Breast epithelium (tissue), 4 donors: ENCODE measurements at regions not wholly inside any gene's neighbourhood (a gene's known extent, or its start where the extent isn't known, plus 50 kb on each side); places are given as distances from the start of the nearest gene placed in this dataset.

Source experiments
- DNase-seq, 2 donors: peaks; one replicate each; pipeline ENCODE4 v3.0.0-alpha.2; 2019; ENCODE audit warnings: low spot score in 2 of 2
- H3K27ac ChIP-seq, 2 donors: fragments of 200-600 bp; sonication (generic) in 1 of 2; one replicate each; pipeline ENCODE4 v1.5.1; 2016 to 2019; ENCODE audit warnings: mild to moderate bottlenecking in 1 of 2
- H3K27me3 ChIP-seq, 2 donors: fragments of 200-600 bp; sonication (generic) in 1 of 2; one replicate each; pipeline versions ENCODE4 v1.5.1 to v1.6.0; 2017 to 2019; ENCODE audit warnings: control low read depth in 1 of 2, mild to moderate bottlenecking in 1 of 2
- H3K36me3 ChIP-seq: fragments of 200-600 bp; one replicate; pipeline ENCODE4 v1.5.1; 2019
- H3K4me1 ChIP-seq, 2 donors: fragments of 200-600 bp; sonication (generic); one replicate each; pipeline ENCODE4 v1.5.1; 2016 to 2019; ENCODE audit warnings: control low read depth in 1 of 2
- H3K4me3 ChIP-seq, 3 donors: fragments of 200-600 bp; sonication (generic); 1 replicate in 2 of 3; 2 replicates in 1 of 3; pipeline ENCODE4 v1.5.1; 2016 to 2019; ENCODE audit warnings: mild to moderate bottlenecking in 3 of 3, moderate library complexity in 2 of 3
- H3K9me3 ChIP-seq, 2 donors: fragments of 200-600 bp; sonication (generic) in 1 of 2; one replicate each; pipeline ENCODE4 v1.5.1; 2016 to 2019; ENCODE audit warnings: control low read depth in 1 of 2
- POLR2A ChIP-seq: fragments of 450-650 bp; IDR thresholded peaks from one replicate; pipeline ENCODE4 v1.6.1; 2016; ENCODE audit warnings: antibody characterized with exemption, mild to moderate bottlenecking, moderate library complexity
- POLR2AphosphoS5 ChIP-seq, 3 donors: sonication (generic); formaldehyde crosslinking; IDR thresholded peaks; one replicate each; pipeline ENCODE4 v1.6.1; 2017; ENCODE audit warnings: antibody characterized with exemption in 3 of 3
- intact Hi-C: fragments of 100-400 bp; cut with DNase I; formaldehyde crosslinking; loops from one replicate; pipeline ENCODE4 v1.15.1; 2023; ENCODE audit warnings: low total_unique reads
- TF ChIP-seq, protein P1 (sequence below), 3 donors: fragments of 450-650 bp; IDR thresholded peaks; one replicate each; pipeline ENCODE4 v1.5.1; 2016 to 2017; ENCODE audit warnings: antibody characterized with exemption in 3 of 3, mild to moderate bottlenecking in 3 of 3, moderate library complexity in 3 of 3

DNA sequence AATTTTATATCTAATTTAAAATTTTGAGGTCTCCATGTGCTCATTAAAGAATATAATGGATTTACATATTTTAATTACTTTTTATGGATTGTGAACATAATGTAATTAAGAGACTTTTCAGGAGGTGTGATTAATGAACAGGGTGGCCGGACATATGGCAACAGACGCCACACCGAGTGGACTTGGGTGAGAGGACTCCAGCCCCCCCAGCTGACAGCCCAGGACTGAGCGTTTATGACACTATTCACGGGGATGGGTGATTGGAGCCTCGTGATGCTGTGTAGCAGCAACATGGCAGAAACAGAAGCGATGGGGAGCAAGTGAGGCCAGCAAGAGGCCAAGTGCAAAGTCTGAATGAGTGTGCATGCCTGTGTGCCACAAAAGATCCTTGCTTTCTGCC lies 1176.9 kb downstream of the TYW1 start:
- H3K27me3 ChIP-seq = no peaks in the 10 kb centered on the region
- intact Hi-C loops = no loop called here
- no peaks in the 10 kb centered on the region for H3K4me1 ChIP-seq

DNA sequence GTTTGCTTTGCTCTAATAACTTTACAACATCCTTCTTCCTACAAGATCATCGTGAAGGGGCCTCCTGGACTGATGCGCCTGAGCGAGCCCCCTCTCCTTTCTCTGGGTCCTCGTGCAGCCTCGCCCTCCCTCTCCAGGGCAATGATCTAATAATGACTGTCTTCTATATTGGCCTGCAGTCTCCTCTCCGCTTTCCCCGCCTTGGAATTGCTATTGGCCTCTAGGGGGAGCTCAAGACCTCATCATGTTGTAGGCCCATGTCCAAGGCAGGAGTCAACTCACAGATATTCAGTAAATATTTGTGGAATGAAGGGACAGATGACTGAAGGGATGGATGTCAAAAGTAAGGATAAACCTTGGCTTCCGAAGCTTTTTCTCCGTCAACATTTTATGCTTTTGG lies 1180.3 kb downstream of the TYW1 start:
- H3K27me3 ChIP-seq = no peaks in the 10 kb centered on the region
- H3K27ac ChIP-seq = no peak overlapping the region
- DNase-seq = no peak
- no peaks in the 10 kb centered on the region for H3K4me1 ChIP-seq
- no peak overlapping the region for H3K4me3 ChIP-seq
- no peaks in the 10 kb centered on the region for H3K9me3 ChIP-seq
- TF ChIP-seq POLR2AphosphoS5 (IDR thresholded peaks at IDR 0.05) = no peak
- TF ChIP-seq, protein P1, sequence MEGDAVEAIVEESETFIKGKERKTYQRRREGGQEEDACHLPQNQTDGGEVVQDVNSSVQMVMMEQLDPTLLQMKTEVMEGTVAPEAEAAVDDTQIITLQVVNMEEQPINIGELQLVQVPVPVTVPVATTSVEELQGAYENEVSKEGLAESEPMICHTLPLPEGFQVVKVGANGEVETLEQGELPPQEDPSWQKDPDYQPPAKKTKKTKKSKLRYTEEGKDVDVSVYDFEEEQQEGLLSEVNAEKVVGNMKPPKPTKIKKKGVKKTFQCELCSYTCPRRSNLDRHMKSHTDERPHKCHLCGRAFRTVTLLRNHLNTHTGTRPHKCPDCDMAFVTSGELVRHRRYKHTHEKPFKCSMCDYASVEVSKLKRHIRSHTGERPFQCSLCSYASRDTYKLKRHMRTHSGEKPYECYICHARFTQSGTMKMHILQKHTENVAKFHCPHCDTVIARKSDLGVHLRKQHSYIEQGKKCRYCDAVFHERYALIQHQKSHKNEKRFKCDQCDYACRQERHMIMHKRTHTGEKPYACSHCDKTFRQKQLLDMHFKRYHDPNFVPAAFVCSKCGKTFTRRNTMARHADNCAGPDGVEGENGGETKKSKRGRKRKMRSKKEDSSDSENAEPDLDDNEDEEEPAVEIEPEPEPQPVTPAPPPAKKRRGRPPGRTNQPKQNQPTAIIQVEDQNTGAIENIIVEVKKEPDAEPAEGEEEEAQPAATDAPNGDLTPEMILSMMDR (IDR thresholded peaks at IDR 0.05) = peak in 2 of 3 donors; percentile 44 to 52
- intact Hi-C loops = loop anchor here (5.0 kb wide), 1 partner anchor 925 kb away; no protein-coding TSS in a partner anchor
- H3K36me3 ChIP-seq = no peaks in the 10 kb centered on the region

More for the DNA sequence above, 1176.9 kb downstream of the TYW1 start:
- H3K27ac ChIP-seq = no peak overlapping the region
- DNase-seq = no peak
- H3K4me3 ChIP-seq = no peak overlapping the region
- TF ChIP-seq POLR2A = no peak
- TF ChIP-seq POLR2AphosphoS5 (IDR thresholded peaks at IDR 0.05) = no peak
- TF ChIP-seq, protein P1 (IDR thresholded peaks at IDR 0.05) = no peak
- H3K9me3 ChIP-seq = no peaks in the 10 kb centered on the region
- H3K36me3 ChIP-seq = no peaks in the 10 kb centered on the region

DNA sequence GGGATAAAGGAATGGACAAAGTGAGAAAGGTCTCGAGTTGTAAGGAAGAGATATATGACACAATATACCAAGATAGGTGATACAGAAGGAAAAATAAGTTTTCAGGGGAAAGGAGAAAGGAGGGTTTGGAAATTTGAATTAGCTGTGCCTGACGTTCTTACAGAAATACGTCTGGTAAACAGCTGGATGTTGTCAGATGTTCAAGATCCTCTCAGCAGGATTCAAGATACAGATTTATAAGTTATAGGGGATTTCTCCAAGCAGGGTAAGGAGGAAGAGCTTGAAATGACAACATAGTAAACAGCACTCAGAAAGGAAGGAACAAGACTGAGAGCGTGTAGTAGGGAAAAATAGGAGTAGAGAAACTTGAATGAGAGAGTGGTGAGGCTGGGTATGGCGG lies 1184.1 kb downstream of the TYW1 start:
- intact Hi-C loops = no loop called here
- no peak overlapping the region for H3K4me3 ChIP-seq
- TF ChIP-seq POLR2A = no peak
- TF ChIP-seq, protein P1 (IDR thresholded peaks at IDR 0.05) = no peak
- no peak for TF ChIP-seq POLR2AphosphoS5 (IDR thresholded peaks at IDR 0.05)

DNA sequence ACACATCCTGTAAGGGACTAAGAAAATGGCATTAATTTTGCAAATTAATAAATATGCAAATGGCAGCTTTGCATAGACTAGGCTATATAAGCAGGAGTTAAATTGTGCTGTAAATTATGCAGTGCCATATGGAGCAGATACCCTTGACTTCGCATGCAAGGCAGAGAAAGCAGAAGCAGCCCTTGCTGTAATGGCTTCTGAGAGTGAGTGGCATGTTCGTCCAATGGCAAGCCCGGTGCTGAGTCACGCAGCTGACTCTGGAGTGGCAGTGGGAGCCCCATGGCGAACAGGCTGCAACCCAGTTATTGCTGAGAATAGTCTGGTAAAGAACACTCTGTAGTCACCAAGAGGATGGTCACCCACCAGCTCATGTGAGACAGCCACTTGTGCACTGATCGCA lies 1186.5 kb downstream of the TYW1 start:
- intact Hi-C loops = no loop called here

More for the DNA sequence above, 1184.1 kb downstream of the TYW1 start:
- no peaks in the 10 kb centered on the region for H3K9me3 ChIP-seq
- no peak for DNase-seq
- H3K36me3 ChIP-seq = no peaks in the 10 kb centered on the region
- H3K27me3 ChIP-seq = no peaks in the 10 kb centered on the region
- H3K4me1 ChIP-seq = no peaks in the 10 kb centered on the region
- H3K27ac ChIP-seq = no peak overlapping the region

DNA sequence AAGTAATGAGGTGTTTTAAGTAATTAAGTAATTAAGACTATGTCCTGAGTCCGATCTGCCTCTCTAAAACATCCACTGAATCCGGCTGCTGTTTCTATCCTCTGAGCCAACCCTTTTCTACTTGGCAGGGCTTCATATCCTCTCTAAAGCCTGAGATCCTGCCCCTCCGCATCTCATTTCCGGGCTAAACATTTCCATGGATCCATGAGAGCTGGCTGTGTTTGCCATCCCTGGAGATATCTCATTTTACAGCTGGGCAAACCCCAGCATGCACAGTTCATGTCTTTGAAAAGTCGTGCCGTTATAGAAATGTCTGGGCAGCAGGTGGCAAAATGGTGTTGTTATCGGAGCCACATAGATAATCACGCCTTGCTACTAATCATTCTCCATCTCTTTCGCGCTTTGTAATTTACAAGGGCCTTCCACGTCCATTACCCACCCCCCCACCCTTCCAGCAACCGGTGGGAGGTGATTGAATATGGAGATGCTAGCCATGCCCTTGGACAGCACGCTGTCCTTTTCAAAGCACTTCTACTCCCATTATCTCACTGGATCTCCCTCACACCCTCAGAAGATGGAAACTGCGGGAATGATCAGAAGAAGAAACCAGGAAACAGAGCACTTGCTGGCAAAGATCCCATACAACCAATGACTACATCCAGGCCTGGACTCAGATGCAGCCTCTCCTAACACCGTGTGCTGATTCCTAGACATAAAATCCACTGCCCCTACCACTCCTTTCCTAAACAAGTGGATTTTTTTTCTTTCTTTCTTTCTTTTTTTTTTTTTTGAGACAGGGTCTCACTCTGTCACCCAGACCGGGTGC lies 1189.2 kb downstream of the TYW1 start:
- no peaks in the 10 kb centered on the region for H3K36me3 ChIP-seq
- no peak for DNase-seq
- H3K27ac ChIP-seq = no peak overlapping the region
- intact Hi-C loops = no loop called here
- no peak for TF ChIP-seq POLR2AphosphoS5 (IDR thresholded peaks at IDR 0.05)
- TF ChIP-seq, protein P1 (IDR thresholded peaks at IDR 0.05) = no peak
- no peak for TF ChIP-seq POLR2A
- no peaks in the 10 kb centered on the region for H3K27me3 ChIP-seq
- H3K4me3 ChIP-seq = no peak overlapping the region
- no peaks in the 10 kb centered on the region for H3K9me3 ChIP-seq
- H3K4me1 ChIP-seq = no peaks in the 10 kb centered on the region

More for the DNA sequence above, 1186.5 kb downstream of the TYW1 start:
- Histone ChIP-seq H3K4me3 (no peak overlapping the region), H3K27me3 (no peaks in the 10 kb centered on the region), H3K4me1 (no peaks in the 10 kb centered on the region), H3K27ac (no peak overlapping the region), H3K9me3 (no peaks in the 10 kb centered on the region), H3K36me3 (no peaks in the 10 kb centered on the region)
- DNase-seq = no peak
- TF ChIP-seq, protein P1 (IDR thresholded peaks at IDR 0.05) = no peak
- no peak for TF ChIP-seq POLR2A
- TF ChIP-seq POLR2AphosphoS5 (IDR thresholded peaks at IDR 0.05) = no peak
